ENCODE measurements at regions not wholly inside any gene's neighbourhood (a gene's known extent, or its start where the extent isn't known, plus 50 kb on each side); places are given as distances from the start of the nearest gene placed in this dataset.

DNA sequence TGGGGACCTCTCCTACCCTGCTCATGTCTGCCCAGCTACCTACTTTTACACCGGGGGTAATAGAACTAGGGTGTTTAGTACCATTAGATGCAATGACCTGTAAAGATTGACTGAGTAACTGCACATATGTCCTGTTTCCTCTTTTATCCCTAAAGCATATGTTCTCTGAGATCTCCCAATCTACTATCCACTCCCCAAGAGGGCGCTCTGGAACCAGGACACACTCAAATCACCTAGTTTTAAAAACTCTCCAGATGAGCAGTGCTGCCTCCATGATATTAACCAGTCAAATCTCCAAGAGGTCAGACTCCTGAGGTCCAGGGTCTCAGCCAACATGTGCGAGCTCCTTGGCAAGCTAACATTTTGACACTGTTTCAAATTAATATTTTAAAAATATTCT, 87.0 kb upstream of the TSPAN5 start:
- TF ChIP-seq, protein P1, sequence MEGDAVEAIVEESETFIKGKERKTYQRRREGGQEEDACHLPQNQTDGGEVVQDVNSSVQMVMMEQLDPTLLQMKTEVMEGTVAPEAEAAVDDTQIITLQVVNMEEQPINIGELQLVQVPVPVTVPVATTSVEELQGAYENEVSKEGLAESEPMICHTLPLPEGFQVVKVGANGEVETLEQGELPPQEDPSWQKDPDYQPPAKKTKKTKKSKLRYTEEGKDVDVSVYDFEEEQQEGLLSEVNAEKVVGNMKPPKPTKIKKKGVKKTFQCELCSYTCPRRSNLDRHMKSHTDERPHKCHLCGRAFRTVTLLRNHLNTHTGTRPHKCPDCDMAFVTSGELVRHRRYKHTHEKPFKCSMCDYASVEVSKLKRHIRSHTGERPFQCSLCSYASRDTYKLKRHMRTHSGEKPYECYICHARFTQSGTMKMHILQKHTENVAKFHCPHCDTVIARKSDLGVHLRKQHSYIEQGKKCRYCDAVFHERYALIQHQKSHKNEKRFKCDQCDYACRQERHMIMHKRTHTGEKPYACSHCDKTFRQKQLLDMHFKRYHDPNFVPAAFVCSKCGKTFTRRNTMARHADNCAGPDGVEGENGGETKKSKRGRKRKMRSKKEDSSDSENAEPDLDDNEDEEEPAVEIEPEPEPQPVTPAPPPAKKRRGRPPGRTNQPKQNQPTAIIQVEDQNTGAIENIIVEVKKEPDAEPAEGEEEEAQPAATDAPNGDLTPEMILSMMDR (IDR thresholded peaks at IDR 0.05; ENCODE audit: poor library complexity): no peak
- no peak for TF ChIP-seq EZH2phosphoT487 (IDR thresholded peaks at IDR 0.05; ENCODE audit: low read depth, severe bottlenecking, unreplicated experiment)
- TF ChIP-seq EZH2 (IDR thresholded peaks at IDR 0.05; ENCODE audit: borderline replicate concordance): no peak

All from hepatocyte (in vitro differentiated cells).